ENCODE measurements at regions not wholly inside any gene's neighbourhood (a gene's known extent, or its start where the extent isn't known, plus 50 kb on each side); places are given as distances from the start of the nearest gene placed in this dataset.

GRCh38 chr9:81028504-81028903 lies 660.8 kb downstream of the TLE1 start:
- no peak overlapping the region for H3K9ac ChIP-seq (replicated peaks in 1 of 4; ENCODE audit: extremely low read depth in 1 of 4, low read depth in 3 of 4, low read length in 3 of 4)

More at GRCh38 chr9:81028504-81028903, 660.8 kb downstream of the TLE1 start:
- Histone ChIP-seq H3K23me2 (ENCODE audit: low read depth, low read length) (no peaks in the 10 kb centered on the region), H4K8ac (ENCODE audit: extremely low read depth, insufficient read depth, low read length) (no peak overlapping the region), H3K23ac (ENCODE audit: insufficient read length) (no peak overlapping the region), H2AK5ac (ENCODE audit: low read depth, low read length) (no peak overlapping the region), H3K18ac (ENCODE audit: extremely low read depth, low read length) (no peak overlapping the region), H4K20me1 (replicated peaks in 1 of 2; ENCODE audit: control insufficient read depth in 1 of 2, insufficient read depth in 2 of 2, low read length in 2 of 2) (no peaks in the 10 kb centered on the region), H3K4ac (replicated peaks; ENCODE audit: insufficient read length, low read depth, low read length) (no peak overlapping the region), H3K27ac (ENCODE audit: low read depth, low read length) (no peak overlapping the region), H3K56ac (replicated peaks; ENCODE audit: insufficient read length, low read depth, low read length) (no peak overlapping the region), H3K4me2 (ENCODE audit: insufficient read depth in 1 of 2, low read depth in 2 of 2, low read length in 2 of 2) (no peak overlapping the region), H3K79me2 (ENCODE audit: control insufficient read depth in 1 of 2, insufficient read depth in 2 of 2, low read length in 2 of 2) (no peaks in the 10 kb centered on the region), H2BK15ac (ENCODE audit: low read length) (no peak overlapping the region), H2BK20ac (ENCODE audit: low read length) (no peak overlapping the region), H3K4me3 (ENCODE audit: extremely low read depth in 1 of 4, insufficient read depth in 2 of 4, low read depth in 3 of 4, low read length in 4 of 4) (no peak overlapping the region), H4K91ac (replicated peaks; ENCODE audit: insufficient read length, low read length) (no peak overlapping the region), H3K9me3 (ENCODE audit: insufficient read depth in 2 of 2, low read depth in 1 of 2, low read length in 1 of 2) (no peaks in the 10 kb centered on the region), H3K36me3 (ENCODE audit: control insufficient read depth in 2 of 4, insufficient read depth in 4 of 4, low read length in 3 of 4) (no peaks in the 10 kb centered on the region), H3K27me3 (replicated peaks in 1 of 4; ENCODE audit: control insufficient read depth in 3 of 4, extremely low read depth in 1 of 4, insufficient read depth in 3 of 4, low read length in 3 of 4) (no peaks in the 10 kb centered on the region), H2AFZ (ENCODE audit: low read length) (0 out of 2 replicates have a peak overlapping the region, but pooled peaks have one; percentile 27), H2BK5ac (ENCODE audit: low read depth, low read length) (no peak overlapping the region), H2BK12ac (ENCODE audit: low read depth, low read length) (no peak overlapping the region), H4K5ac (ENCODE audit: insufficient read length, low read depth, low read length) (no peak overlapping the region), H3K4me1 (replicated peaks in 1 of 4; ENCODE audit: control insufficient read depth in 3 of 4, insufficient read depth in 4 of 4, low read length in 3 of 4) (no peaks in the 10 kb centered on the region; a peak in 1 of 7 replicates), H3K14ac (ENCODE audit: insufficient read length) (no peak overlapping the region), H3K79me1 (ENCODE audit: low read depth, low read length) (no peaks in the 10 kb centered on the region), H2BK120ac (replicated peaks; ENCODE audit: low read depth, low read length) (no peak overlapping the region)
- TF ChIP-seq JUN (IDR thresholded peaks at IDR 0.05; ENCODE audit: low read depth, low read length) (no peak), ASH2L (IDR thresholded peaks at IDR 0.05; ENCODE audit: low read length) (no peak), YY1 (IDR thresholded peaks at IDR 0.05; ENCODE audit: low read depth, low read length) (no peak), RAD21 (IDR thresholded peaks at IDR 0.05 in 1 of 2, conservative IDR thresholded peaks at IDR 0.05 in 1 of 2; ENCODE audit: low read depth in 2 of 2, low read length in 2 of 2) (no peak), RFX5 (IDR thresholded peaks at IDR 0.05; ENCODE audit: borderline replicate concordance, low read depth, low read length) (no peak), NANOG (IDR thresholded peaks at IDR 0.05; ENCODE audit: insufficient read depth, low read depth, low read length, poor library complexity, severe bottlenecking) (no peak), POLR2AphosphoS5 (IDR thresholded peaks at IDR 0.05; ENCODE audit: low read depth, low read length) (no peak), SP2 (IDR thresholded peaks at IDR 0.05; ENCODE audit: low read length) (no peak), KDM5A (IDR thresholded peaks at IDR 0.05; ENCODE audit: low read length) (no peak), JUND (IDR thresholded peaks at IDR 0.05; ENCODE audit: low read length) (no peak), HDAC2 (IDR thresholded peaks at IDR 0.05; ENCODE audit: borderline replicate concordance in 1 of 2, low read depth in 2 of 2, low read length in 2 of 2) (no peak), SAP30 (IDR thresholded peaks at IDR 0.05; ENCODE audit: insufficient read depth, insufficient replicate concordance, low read length) (no peak)
- TF ChIP-seq, protein P1, sequence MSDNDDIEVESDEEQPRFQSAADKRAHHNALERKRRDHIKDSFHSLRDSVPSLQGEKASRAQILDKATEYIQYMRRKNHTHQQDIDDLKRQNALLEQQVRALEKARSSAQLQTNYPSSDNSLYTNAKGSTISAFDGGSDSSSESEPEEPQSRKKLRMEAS (IDR thresholded peaks at IDR 0.05), result no peak
- ChIA-PET CTCF (ENCODE audit: partially characterized antibody) (no interaction called here), POLR2A (ENCODE audit: partially characterized antibody) (no interaction called here)
- no peak for FAIRE-seq
- WGBS, 2 experiments (ENCODE audit: extremely low coverage in 1 of 2, insufficient coverage in 1 of 2, insufficient read length in 1 of 2, insufficient replicate concordance in 2 of 2, low coverage in 1 of 2, low lambda C conversion rate in 2 of 2, missing lambda C conversion rate in 1 of 2), result 91% methylated on average over 4 of the region's 4 CpGs; no CpG with 5 or more reads in 1 of the 2 experiments
- DNase-seq (ENCODE audit: low read depth in 1 of 2, low spot score in 2 of 2), result no peak
